AG20443 (cell line): ENCODE measurements at regions not wholly inside any gene's neighbourhood (a gene's known extent, or its start where the extent isn't known, plus 50 kb on each side); places are given as distances from the start of the nearest gene placed in this dataset.
A peak's percentile ranks its signal among the peaks of the same experiment; 100 is the strongest.
"Not testable (repeated sequence)": the region's sequence is repeated elsewhere in the genome, so short reads cannot be mapped to it uniquely, and the experiment has no call there.

Experiments
- DNase-seq: peaks from one replicate; pipeline ENCODE4 v3.0.0; 2012; ENCODE audit warnings: low spot score, mixed read lengths

DNA sequence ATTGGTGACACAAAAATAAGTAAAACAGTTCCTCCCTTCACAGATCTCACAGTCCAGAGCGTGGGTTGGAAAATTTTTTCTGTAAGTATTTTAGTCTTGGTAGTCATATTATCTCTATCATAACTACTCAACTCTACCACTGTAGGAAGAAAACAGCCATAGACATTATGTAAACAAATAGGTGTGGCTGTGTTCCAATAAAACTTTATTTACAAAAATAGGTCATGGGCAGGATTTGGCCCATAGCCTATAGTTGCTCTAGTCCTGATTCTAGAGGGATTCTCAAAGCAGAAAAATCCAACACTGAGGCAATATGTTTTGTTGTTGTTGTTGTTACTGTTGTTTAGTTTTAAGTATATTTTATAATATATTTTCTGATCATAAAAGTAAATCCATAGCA is 206.1 kb upstream of the GADL1 start:
- DNase-seq = no peak

DNA sequence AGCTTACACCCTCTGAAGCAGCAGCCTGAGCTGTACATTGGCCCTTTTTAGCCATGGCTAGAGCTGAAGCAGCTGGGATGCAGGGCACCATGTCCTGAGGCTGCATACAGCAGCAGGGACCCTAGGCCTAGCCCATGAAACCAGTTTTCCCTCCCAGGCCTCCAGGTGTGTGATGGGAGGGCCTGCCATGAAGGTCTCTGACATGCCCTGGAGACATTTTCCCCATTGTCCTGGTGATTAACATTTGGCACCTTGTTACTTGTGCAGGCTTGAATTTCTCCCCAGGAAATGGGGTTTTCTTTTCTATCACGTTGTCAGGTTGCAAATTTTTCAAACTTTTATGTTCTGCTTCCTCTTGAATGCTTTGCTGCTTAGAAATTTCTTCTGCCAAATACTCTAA is 206.8 kb upstream of the GADL1 start:
- DNase-seq = not testable (repeated sequence)

DNA sequence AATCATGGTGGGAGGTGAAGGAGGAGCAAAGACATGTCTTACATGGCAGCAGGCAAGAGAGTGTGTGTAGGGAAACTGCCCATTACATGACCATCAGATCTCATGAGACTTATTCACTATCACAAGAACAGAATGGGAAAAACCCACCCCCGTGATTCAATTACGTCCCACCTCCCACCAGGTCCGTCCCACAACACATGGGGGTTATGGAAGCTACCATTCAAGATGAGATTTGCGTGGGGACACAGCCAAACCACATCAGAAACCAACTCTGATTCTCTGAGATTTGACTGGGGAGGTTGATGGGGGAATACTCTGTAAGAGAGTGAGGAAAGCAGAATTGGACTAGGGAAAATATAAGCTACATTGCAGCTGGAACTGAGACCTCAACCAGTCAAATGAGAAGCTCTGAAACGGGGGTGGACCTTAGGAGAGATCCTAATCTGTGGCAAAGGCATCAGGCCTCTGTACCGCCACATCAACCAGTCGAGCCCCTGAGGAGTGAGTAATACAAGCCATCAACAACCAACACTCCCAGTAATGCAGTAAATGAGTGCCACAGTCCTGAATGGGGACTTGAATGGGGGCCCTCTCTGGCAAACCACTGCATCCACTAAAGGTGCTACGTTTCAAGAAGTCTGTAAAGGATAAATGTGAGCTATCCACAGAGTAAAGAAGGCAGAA is 207.9 kb upstream of the GADL1 start:
- DNase-seq = no peak

DNA sequence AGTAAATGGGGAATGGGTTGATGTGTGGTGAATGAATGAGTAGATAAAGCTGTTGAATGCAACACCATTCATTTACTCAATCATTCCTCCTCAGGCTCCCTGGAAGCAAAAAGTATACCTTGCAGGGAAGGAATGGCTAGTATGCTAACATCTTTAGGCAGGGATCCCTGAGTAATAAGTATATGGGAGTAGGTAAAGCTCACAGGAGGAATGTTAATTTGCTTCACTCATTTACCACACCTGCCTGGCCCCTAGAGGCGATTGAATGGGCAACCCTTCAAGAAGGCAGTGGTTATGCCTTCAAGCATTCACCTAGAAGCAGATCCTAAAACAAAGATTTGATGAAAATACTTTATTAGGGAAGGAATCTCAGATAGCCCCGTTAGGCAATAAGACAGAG is 208.7 kb upstream of the GADL1 start:
- DNase-seq = no peak

DNA sequence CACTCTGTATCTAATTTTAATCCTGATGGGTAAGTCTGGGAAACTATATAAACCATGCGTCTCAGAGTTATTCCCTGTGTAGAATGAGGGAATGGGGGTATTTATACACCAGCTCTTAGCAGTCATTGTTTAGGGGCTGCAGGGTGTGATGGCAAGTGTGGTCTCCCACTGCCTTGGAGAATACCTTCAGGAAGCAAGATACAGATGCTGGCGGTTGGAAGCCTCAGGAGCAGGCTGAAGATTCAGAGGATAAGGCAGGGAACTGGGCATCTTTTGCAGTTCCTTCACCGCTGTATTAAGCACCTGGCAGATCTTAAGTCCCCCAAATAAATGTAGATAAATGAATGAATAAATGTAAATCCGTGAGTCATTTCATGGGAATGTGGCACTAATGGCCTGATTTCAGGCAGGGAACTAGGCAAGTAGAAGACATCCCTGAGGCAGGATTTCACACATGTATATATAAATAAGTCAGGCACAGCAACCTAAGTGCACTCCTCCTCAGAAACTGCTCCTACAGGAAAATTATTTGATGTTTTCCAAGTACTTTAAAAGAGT is 209.2 kb upstream of the GADL1 start:
- DNase-seq = no peak

DNA sequence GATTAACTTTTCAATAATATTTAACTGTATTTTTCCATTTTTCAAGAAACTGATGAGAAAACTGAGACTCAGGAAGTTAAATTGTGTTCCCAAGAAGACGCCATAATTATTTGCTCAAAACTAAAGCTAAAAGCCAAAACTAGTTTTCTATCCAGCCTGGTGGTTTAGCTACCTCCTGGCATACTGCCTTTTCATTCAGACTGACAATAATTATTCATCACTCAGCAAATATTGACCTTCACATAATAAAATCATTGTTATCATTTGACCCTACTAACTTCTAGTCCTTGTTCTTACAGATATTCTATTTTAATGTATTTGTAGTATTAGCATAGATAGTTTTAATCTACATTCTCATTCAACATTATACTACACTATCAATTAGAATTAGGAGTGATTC is 210.6 kb upstream of the GADL1 start:
- no peak for DNase-seq

DNA sequence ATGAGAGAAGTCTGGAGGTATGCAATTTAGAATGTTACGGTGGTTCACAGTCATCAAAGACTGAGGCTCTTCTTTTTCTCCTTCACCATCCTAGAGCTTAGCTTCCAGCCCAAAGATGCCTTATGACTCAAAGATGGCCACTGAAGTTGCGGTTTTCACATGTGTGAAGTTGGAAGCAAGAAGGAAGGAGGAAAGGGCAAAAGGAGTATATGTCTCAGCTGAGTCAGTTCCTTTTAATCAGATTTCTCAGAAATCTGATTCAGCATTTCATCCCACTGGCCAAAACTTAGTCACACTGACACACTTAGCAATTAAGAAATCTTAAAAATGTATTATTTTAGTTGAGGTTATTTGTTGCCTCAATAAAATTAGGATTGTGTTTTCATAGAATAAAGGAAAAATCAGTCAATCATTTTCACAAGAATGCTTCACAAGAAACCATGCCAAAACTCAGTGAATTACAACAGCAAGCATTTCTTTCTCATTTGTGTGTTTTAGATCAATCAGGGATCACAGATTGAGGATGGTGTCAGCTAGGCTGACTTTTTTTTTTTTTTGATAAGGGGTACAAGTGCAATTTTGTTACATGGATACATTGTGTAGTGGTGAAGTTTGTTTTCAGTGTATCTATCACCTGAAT is 211.1 kb upstream of the GADL1 start:
- DNase-seq = peak; percentile 79

DNA sequence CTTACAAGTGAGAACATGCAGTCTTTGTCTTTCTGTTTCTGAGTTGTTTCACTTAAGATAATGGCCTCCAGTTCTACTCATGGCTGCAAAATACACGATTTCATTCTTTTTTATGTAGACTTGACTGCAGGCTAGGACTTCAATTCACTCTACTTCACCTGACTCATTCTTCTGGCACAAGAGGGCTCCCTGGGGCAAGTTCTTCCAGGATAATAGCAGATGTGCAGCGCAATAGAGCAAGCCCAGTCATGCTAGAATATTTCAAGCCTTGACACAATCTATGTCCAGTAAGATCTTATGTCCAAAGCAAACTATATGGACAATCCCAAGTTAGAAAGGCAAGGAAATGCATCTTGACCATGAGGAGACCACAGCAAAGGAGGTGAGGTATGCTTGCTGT is 211.7 kb upstream of the GADL1 start:
- DNase-seq = peak; percentile 71

DNA sequence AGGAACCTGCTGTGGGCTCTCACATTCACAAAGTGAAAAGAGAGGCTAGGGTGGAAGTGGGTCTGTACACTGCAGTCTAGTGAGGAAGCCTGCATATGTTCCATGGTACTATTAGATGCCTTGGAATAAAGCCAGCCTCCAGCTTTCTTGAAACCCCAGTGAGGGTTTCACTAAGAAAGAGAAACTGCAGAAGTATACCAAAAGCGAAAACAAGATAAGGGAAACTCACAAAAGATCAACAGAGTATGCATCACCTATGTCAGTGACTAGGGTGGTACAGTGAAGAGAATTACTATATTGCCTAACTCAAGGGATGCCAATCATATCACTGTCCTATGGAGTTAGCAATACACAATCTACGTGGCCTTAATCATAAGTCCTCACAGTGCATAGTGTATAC is 212.5 kb upstream of the GADL1 start:
- no peak for DNase-seq

DNA sequence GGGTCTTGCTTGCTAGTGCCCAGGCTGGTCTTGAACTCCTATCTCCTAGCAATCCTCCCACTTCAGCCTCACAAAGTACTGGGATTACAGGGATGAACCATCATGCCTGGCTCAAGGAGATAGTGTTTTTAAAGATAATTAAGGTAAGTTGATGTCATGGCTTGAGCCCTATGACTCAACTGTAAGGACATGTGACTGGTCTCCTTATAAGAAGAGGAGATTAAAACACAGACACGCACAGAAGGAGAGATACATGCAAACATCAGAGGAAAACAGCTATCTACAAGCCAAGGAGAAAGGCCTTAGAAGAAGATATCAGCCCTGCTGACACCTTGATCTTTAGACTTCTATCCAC is 220.4 kb upstream of the GADL1 start:
- DNase-seq = no peak

DNA sequence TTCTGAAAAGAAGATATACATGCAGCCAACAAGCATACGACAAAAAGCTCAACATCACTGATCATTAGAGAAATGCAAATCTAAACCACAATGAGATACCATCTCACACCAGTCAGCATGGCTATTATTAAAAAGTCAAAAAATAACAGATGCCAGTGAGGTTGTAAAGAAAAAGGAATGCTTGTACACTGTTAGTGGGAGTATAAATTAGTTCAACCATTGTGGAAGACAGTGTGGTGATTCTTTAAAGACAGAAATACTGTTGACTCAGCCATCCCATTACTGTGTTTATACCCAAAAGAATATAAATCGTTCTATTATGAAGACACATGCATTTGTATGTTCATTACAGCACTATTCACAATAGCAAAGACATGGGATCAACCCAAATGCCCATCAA is 221.1 kb upstream of the GADL1 start:
- not testable (repeated sequence) for DNase-seq

DNA sequence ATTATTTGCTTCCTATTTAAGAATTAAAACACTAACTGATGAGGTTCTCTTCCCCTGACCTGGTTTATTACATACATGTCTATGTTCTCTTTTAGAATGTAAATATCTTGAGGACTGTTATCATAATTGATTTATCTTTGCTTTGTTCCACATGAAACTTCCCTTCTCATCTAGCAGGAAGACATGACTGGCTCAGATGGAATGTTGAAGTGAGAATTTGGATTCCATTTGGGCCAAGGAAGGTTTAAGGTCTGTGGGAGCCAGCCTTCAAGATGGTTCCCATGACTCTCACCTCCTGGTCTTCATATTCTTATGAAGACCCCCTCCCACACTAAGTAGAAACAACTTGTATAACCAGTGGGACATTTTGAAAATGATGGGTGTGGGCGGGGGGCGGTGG is 222.2 kb upstream of the GADL1 start:
- no peak for DNase-seq

DNA sequence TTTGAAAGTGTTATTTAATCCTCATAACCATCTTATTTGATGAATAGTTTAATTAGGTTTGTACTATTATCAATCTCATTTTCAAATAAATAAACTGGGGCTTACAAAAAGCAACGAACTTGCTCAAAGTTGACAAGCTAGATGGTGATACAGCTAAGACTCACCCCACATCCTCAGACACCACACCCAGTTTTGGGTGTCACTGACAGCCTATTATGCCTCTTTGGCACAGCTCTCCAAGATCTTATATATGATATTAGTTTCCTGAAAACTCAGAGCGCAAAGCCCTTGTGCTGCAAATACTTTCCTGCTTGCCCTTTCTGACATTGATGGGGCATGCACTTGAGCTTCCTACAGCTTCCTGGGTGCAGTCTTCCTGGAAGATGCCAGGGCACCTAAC is 223.4 kb upstream of the GADL1 start:
- DNase-seq = no peak

DNA sequence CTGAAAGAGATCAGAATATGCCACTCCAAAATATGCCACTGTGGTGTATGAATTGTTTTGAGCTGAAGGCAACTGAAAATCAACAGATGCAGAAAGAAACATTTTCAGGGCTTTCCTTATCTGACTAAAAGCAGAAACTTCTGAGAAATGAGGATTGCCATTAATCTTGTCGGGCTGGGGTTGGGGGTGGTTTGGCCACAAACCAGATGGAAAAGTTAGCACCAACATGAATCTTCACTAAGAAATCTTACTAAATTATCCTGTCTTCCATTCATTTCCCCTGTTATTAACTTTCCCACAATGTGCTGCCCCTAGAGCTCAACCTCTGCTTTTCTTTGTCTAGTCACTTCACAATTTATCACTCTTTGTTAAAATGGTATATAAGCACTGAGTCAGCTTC is 229.9 kb upstream of the GADL1 start:
- no peak for DNase-seq

DNA sequence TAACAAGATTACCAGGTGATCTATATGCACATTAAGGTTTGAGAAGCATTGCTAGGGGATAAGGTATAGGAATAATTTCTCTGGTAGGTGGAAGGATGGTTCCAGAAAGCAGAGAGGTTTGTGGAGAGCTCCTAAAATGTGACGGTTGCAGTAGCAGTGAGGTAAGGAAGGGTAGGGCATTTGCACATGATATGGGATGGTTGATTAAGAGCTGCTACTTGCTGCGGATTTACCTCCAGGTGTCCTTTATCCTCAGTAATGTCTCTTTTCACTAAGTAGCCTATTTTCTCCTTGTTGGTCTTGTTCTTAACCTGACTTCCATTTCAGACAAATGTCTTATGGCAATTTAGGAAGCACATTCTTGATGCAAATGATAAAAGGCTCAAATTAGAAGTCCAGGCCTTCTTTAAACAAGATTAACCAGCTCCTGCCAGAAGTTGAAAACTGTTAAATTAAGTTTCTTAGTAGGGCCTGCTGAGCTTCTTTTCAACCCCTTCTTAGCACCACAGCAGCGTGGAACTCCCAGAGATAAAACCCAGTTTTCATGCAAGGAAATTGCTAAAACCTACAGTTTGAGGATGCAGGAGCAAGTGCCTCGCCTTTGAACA is 231.1 kb upstream of the GADL1 start:
- DNase-seq = no peak

DNA sequence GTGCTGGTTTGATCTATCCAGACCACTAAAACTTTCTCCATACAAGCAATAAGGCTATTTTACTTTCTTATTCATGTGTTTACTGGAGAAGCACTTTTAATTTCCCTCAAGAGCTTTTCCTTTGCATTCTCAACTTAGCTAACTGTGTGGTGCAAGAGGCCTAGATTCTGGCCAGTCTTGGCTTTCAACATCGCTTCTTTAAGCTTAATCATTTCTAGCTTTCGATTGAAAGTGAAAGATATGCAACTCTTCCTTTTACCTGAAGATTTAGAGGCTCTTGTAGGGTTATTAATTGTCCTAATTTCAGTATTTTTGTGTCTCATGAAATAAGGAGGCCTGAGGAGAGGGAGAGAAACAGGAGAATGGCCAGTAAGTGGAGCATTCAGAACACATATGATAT is 234.8 kb upstream of the GADL1 start:
- no peak for DNase-seq

DNA sequence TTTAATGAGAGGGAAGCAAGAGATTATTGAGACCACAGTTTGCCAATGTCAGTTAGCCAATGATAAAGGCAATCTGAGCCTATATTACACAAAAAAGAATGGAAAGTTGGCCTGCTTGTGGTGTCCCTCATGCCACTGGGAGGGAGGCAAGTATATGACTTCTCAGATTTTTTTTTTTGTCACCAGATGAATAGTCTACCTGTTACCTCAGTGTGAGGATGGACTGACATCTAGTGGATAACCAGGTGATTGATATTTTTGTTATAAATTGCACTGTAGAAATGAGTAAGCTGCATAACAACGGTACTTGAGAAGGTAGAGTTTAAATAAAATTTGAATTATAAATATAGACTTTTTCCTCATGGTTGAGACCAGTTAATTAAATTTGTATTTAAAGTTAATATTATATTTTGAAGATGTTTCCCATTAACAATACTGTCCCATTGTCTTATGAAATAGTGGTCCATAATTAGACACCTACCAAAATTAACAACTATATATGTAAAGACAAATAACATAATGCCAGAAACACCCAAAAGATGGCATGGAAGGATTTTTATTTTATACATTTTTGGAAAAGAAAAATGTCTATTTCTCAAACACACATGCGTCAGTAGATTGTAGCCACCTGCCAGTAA is 237.8 kb upstream of the GADL1 start:
- DNase-seq = peak; percentile 34

DNA sequence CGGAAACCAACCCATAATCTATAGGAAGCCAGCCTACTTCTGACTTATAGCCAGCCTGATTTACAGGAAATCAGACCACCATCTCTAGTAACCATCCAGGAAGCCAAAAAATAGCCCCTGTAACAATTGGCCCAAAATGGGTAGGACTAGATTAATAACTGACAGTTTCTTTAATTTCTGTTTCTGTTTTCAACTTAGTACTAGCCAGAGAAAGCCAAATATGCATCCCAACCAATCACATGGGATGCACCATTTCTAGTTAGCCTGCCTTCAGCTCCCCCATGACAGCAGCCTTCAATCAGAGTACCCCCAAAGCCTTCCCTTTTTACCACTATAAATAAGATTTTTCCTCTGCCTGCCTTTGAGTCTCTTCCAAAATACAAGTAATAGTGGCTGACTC is 239.1 kb upstream of the GADL1 start:
- no peak for DNase-seq

DNA sequence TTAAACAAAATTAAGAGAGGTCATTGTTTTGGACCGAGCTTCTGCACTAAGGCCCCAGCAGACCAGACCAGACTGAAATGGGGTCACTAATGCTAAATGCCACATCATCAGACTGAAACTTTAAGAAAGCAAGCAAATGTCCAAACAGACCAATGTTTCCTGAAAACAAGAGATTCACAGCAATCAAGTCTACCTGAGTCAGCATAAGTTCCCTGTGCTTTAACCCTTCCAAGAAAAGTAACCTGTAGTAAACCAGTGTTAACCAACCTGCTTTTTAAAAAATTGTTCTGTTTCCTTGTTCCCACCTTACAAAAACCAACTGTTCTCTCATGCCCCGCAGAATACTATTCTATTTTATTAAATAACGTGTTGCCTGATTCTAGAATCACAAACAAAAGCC is 241.1 kb upstream of the GADL1 start:
- no peak for DNase-seq

DNA sequence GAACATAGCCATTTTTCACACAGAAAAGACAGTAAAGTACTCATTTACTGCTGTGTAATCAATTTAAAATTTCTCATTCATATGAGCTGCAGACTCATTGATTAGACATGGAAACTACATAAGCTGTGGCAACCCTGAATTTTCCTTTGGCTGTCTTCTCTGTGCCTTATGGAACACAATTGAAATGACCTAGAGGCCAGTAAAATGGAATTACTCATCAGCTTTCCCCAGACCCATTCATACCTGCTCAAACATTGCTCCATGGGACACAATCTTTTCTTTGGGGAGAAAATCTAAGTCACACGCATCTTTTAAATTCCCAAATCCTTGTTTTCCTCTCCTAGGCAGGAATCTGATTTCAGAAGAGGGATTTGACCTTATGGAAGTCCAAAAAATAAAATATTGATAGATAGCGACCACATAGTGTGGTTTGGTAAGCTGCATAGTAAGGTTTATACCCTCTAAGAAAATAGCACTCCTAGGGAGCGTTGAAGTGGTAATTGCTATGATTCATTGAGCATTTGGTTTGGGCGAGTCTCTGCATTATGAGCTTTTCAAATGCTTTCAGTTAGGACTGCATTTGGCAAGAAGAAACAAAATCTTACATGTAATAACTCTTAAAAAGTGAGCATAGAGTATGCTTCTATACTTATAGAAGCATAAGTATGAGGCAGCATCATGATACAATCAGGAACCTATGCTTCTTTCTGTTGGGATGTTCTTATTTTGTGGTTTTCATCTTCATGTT is 243.4 kb upstream of the GADL1 start:
- DNase-seq = no peak

DNA sequence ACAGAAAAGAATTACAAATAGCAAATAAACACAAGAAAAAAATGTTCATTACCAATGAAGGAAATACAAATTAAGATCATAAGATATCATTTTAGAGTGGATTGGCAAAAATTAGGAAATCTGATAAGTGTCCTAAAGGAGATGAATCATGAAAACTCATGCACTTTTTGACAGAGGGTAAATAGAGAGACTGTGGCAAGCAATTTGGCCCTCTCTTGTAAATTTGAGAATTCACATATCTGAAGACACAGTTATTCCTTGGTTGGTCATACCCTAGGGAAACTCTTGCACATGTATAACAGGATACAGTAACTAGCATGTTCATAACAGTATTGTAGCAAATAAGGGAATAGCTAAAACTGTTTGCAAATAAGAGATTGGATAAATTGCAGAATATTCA is 246.0 kb upstream of the GADL1 start:
- DNase-seq = no peak

DNA sequence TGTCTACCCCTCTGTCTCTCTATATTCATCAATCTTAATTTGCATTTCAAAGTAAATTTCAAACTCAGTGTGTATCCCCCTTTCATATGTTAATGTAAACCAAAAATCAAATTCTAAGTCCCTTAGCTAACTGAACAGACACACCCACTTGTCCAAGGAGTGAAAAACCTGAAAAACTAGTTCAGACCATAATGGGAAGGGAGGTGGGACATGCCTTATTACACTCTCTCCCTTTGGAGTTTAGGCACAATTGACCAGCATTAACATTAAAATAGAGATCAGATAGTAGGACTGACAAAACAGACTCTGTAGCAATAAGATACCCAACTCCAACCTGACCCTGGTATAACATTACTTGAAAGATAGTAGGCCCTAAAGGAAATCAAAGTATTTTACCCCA is 247.7 kb upstream of the GADL1 start:
- no peak for DNase-seq
